GM23248 (cell line): ENCODE measurements at regions not wholly inside any gene's neighbourhood (a gene's known extent, or its start where the extent isn't known, plus 50 kb on each side); places are given as distances from the start of the nearest gene placed in this dataset.
A peak's percentile ranks its signal among the peaks of the same experiment; 100 is the strongest.

Source experiments
- DNase-seq: peaks from one replicate; pipeline ENCODE4 v3.0.0-alpha.2; 2015
- H2AFZ ChIP-seq: fragments of 200-600 bp; sonication (generic); 2 replicates; pipeline ENCODE4 v1.6.1; 2016; ENCODE audit warnings: antibody characterized with exemption
- H3F3A ChIP-seq: fragments of 200-600 bp; sonication (generic); 2 replicates; pipeline ENCODE4 v1.6.1; 2016; ENCODE audit warnings: mild to moderate bottlenecking, antibody characterized with exemption, mixed run types; ENCODE audit not compliant: insufficient read depth
- H3K27ac ChIP-seq: fragments of 200-600 bp; sonication (generic); 2 replicates; pipeline ENCODE4 v1.5.1; 2016; ENCODE audit warnings: mild to moderate bottlenecking
- H3K27me3 ChIP-seq: fragments of 200-600 bp; sonication (generic); replicated peaks from 2 replicates; pipeline ENCODE4 v1.6.1; 2016; ENCODE audit warnings: mild to moderate bottlenecking; ENCODE audit not compliant: insufficient read depth
- H3K36me3 ChIP-seq: fragments of 200-600 bp; sonication (generic); 2 replicates; pipeline ENCODE4 v1.6.1; 2016; ENCODE audit warnings: low read depth, mild to moderate bottlenecking
- H3K4me1 ChIP-seq: fragments of 200-600 bp; sonication (generic); 2 replicates; pipeline ENCODE4 v1.6.1; 2016; ENCODE audit warnings: mild to moderate bottlenecking; ENCODE audit not compliant: insufficient read depth
- H3K4me2 ChIP-seq: fragments of 200-600 bp; sonication (generic); one replicate; pipeline ENCODE4 v1.6.1; 2016; ENCODE audit warnings: mild to moderate bottlenecking; ENCODE audit not compliant: unreplicated experiment
- H3K4me3 ChIP-seq: fragments of 200-600 bp; sonication (generic); 2 replicates; pipeline ENCODE4 v1.5.1; 2016; ENCODE audit warnings: mild to moderate bottlenecking
- H3K79me2 ChIP-seq: fragments of 200-600 bp; sonication (generic); 2 replicates; pipeline ENCODE4 v1.6.1; 2016; ENCODE audit warnings: mild to moderate bottlenecking; ENCODE audit not compliant: insufficient read depth
- H3K9ac ChIP-seq: fragments of 200-600 bp; sonication (generic); 2 replicates; pipeline ENCODE4 v1.6.1; 2016; ENCODE audit warnings: mild to moderate bottlenecking
- H3K9me2 ChIP-seq: fragments of 200-600 bp; sonication (generic); 2 replicates; pipeline ENCODE4 v1.6.1; 2016; ENCODE audit warnings: mixed run types, mild to moderate bottlenecking, moderate library complexity; ENCODE audit not compliant: insufficient read depth
- H3K9me3 ChIP-seq: fragments of 200-600 bp; sonication (generic); one replicate; pipeline ENCODE4 v1.6.1; 2017; ENCODE audit warnings: low read depth
- H4K20me1 ChIP-seq: fragments of 200-600 bp; sonication (generic); 2 replicates; pipeline ENCODE4 v1.6.0; 2016; ENCODE audit not compliant: insufficient read depth
- EZH2 ChIP-seq: fragments of 200-600 bp; sonication (generic); IDR thresholded peaks from 2 replicates; pipeline ENCODE4 v1.6.1; 2018; ENCODE audit warnings: antibody characterized with exemption, mild to moderate bottlenecking; ENCODE audit not compliant: insufficient read depth, poor library complexity, severe bottlenecking
- EZH2phosphoT487 ChIP-seq: fragments of 200-600 bp; sonication (generic); IDR thresholded peaks from 2 replicates; pipeline ENCODE4 v1.6.1; 2018; ENCODE audit warnings: antibody characterized with exemption, moderate library complexity, mild to moderate bottlenecking, low read depth; ENCODE audit not compliant: insufficient read depth
- WGBS, 2 experiments: methylation state at CpG; one replicate each; pipeline ENCODE4 v1.1.6; 2015 to 2017; ENCODE audit warnings: low lambda C conversion rate in 2 of 2, low coverage in 1 of 2; ENCODE audit errors: missing lambda C conversion rate in 2 of 2; 5-methylcytosine and 5-hydroxymethylcytosine counted together
- in situ Hi-C: fragments of 300-500 bp; cut with MboI; formaldehyde crosslinking; loops from 2 replicates; pipeline ENCODE4 v1.15.0; 2020

DNA sequence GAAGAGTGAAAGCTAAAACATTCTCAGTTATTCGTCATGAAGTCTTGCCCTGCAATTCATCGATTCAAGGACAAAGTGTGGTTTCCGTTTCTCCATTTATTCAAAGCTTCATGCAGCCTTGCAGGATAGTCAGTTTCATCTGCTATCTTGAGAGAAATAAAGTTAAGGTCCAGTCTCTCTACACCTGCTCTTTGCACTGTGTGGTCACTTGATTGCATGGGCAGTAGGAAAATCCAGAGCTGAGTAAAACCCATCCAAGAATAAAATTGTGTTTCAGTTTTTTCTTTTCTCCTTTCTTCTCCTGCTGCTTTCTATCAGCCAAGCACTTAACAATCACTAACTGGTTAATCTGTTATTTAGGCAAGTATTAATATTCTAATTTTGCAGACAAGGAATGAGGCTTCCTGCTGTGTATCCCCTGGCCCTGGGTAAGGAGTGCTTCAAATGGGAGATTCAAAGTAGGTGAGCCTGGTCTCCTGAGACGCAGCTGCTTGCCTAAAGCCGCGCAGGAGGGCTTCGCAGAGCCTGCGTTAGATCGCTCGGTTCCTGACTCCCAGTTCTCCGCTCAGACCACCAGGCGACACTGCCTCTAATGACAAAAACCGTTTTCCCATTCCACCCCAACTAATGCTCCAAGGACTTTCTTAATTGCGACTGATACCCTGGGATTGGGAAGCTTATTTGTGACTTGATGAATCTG is 808.3 kb downstream of the TFAP2A start:
- no peak overlapping the region for H3K9ac ChIP-seq
- no peaks in the 10 kb centered on the region for H3K79me2 ChIP-seq
- H3K4me2 ChIP-seq = no peak overlapping the region
- H2AFZ ChIP-seq = no peak overlapping the region
- in situ Hi-C loops = no loop called here
- H3K27me3 ChIP-seq = no peaks in the 10 kb centered on the region
- no peaks in the 10 kb centered on the region for H3K9me2 ChIP-seq
- no peaks in the 10 kb centered on the region for H3K9me3 ChIP-seq
- DNase-seq = no peak
- H3F3A ChIP-seq = no peaks in the 10 kb centered on the region
- H3K4me1 ChIP-seq = no peaks in the 10 kb centered on the region
- H3K27ac ChIP-seq = no peak overlapping the region
- no peaks in the 10 kb centered on the region for H4K20me1 ChIP-seq
- TF ChIP-seq EZH2 (no peak), EZH2phosphoT487 (no peak)
- H3K36me3 ChIP-seq = no peaks in the 10 kb centered on the region
- WGBS, 2 experiments = 63 to 64% methylated on average over 14 of the region's 14 CpGs
- no peak overlapping the region for H3K4me3 ChIP-seq

DNA sequence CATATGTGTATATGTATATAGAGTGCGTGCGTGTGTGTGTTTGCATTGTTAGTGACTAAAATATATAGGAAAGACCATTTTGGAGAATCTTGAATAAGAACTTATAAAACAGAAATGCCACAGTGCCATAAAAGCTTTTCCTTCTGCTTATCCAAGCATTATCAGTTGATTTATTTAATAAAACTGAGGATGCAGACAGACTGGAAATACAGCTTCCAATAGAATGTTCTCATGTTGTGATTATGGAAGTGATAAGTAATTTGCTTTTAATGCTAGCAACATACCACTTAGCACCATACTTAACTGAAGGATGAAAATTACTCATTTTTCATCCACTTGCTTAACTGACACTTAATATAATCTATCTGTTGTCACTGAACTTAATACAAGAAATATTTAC is 820.1 kb downstream of the TFAP2A start:
- Histone ChIP-seq H2AFZ (no peak overlapping the region), H3K9ac (no peak overlapping the region), H3K36me3 (no peaks in the 10 kb centered on the region), H3K27ac (no peak overlapping the region), H3K9me2 (0 out of 2 replicates have a peak, but pooled peaks cover 2% of the 10 kb centered on the region), H3K79me2 (no peaks in the 10 kb centered on the region), H3F3A (no peaks in the 10 kb centered on the region), H3K4me2 (no peak overlapping the region), H3K4me3 (no peak overlapping the region), H4K20me1 (no peaks in the 10 kb centered on the region), H3K27me3 (no peaks in the 10 kb centered on the region), H3K9me3 (no peaks in the 10 kb centered on the region), H3K4me1 (no peaks in the 10 kb centered on the region)
- 90 to 93% methylated on average over 2 of the region's 2 CpGs for WGBS, 2 experiments
- no peak for TF ChIP-seq EZH2phosphoT487
- no peak for TF ChIP-seq EZH2
- DNase-seq = no peak
- in situ Hi-C loops = no loop called here

DNA sequence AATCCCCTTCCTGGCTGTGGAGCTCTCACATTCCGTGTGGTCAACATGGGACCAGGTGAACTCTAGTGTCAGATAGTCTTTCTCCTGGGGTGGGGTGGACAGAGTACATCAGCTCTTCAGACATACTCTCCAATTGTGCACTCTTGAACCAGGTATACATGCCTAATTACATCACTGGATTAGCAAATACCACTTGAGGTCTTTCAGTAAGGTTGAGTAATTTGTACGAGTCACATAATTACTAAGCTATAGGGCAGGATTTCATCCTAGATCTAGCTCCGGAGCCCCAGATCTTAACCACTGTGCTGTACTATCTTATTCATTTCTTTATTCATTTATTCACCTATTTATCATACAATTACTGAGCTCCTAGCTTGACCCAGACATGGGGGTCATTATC is 821.3 kb downstream of the TFAP2A start:
- H3K4me3 ChIP-seq = no peak overlapping the region
- no peaks in the 10 kb centered on the region for H3F3A ChIP-seq
- H2AFZ ChIP-seq = no peak overlapping the region
- no peak overlapping the region for H3K27ac ChIP-seq
- H3K4me1 ChIP-seq = no peaks in the 10 kb centered on the region
- no peak for TF ChIP-seq EZH2
- no peak for TF ChIP-seq EZH2phosphoT487
- H3K9me3 ChIP-seq = no peaks in the 10 kb centered on the region
- no peak overlapping the region for H3K4me2 ChIP-seq
- H3K9ac ChIP-seq = no peak overlapping the region
- no peaks in the 10 kb centered on the region for H3K27me3 ChIP-seq
- no peaks in the 10 kb centered on the region for H3K79me2 ChIP-seq
- in situ Hi-C loops = no loop called here
- DNase-seq = peak; percentile 43
- H3K9me2 ChIP-seq = 0 out of 2 replicates have a peak, but pooled peaks cover 2% of the 10 kb centered on the region
- WGBS, 2 experiments = 42 to 49% methylated on average over 3 of the region's 3 CpGs
- H4K20me1 ChIP-seq = no peaks in the 10 kb centered on the region
- no peaks in the 10 kb centered on the region for H3K36me3 ChIP-seq

DNA sequence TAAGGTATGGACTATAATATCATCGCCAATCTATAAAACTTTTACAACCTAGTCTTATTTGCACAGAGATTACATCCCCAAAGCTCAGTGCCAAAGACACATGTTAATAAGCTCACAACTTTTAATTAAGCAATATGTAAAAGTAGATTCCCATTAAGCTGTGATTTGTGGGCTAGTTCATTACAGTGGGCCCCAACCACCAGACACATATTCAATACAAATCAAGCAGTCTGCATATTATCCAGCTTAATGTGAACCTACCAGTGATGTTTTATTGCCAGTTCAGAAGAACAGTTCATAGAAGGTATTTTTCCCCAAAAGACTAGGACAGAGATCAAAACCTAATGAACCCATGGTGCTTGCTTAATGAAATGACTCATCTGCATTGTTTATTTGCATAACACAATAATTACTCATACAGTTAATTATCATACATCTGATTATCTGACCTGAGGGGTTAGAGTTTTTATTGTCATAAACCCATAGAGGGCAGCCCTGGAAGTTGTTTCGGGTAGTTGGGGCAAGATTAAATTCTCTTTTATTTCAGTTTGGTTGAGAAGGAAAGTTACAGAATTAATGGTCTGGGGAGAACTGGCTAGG is 831.0 kb downstream of the TFAP2A start:
- TF ChIP-seq EZH2 (no peak), EZH2phosphoT487 (no peak)
- H3K27ac ChIP-seq = no peak overlapping the region
- H3K36me3 ChIP-seq = no peaks in the 10 kb centered on the region
- H3K9me2 ChIP-seq = no peaks in the 10 kb centered on the region
- no peaks in the 10 kb centered on the region for H3K27me3 ChIP-seq
- no peak overlapping the region for H3K4me3 ChIP-seq
- H3F3A ChIP-seq = no peaks in the 10 kb centered on the region
- 90 to 91% methylated on average over 2 of the region's 2 CpGs for WGBS, 2 experiments
- 0 out of 2 replicates have a peak overlapping the region, but pooled peaks have one; percentile 14 for H2AFZ ChIP-seq
- no peak overlapping the region for H3K4me2 ChIP-seq
- no peak overlapping the region for H3K9ac ChIP-seq
- H3K9me3 ChIP-seq = no peaks in the 10 kb centered on the region
- in situ Hi-C loops = no loop called here
- no peaks in the 10 kb centered on the region; the same call in 1 of the 2 replicates for H3K4me1 ChIP-seq
- DNase-seq = peak; percentile 6
- no peaks in the 10 kb centered on the region for H4K20me1 ChIP-seq
- H3K79me2 ChIP-seq = no peaks in the 10 kb centered on the region
